AG04449 (cell line): ENCODE measurements at regions not wholly inside any gene's neighbourhood (a gene's known extent, or its start where the extent isn't known, plus 50 kb on each side); places are given as distances from the start of the nearest gene placed in this dataset.

Experiments used
- CTCF ChIA-PET: fragments of 350-600 bp; formaldehyde crosslinking; extraction: SDS; loops from one replicate; lab custom pipeline; 2021; ENCODE audit warnings: antibody characterized with exemption; lab: Yijun Ruan, JAX
- POLR2A ChIA-PET: fragments of 400-600, 350-600 bp; formaldehyde crosslinking; extraction: SDS; loops from one replicate; lab custom pipeline; 2020; ENCODE audit warnings: antibody characterized with exemption, inconsistent platforms; lab: Yijun Ruan, JAX
- DNase-seq: peaks from one replicate; pipeline ENCODE4 v3.0.0-alpha.2; 2010; ENCODE audit warnings: low read depth, low spot score
- H3K4me3 ChIP-seq: 2 replicates; pipeline ENCODE4 v1.5.1; 2011; ENCODE audit warnings: low read depth, mild to moderate bottlenecking, control low read depth, low read length
- CTCF ChIP-seq: IDR thresholded peaks from one replicate; pipeline ENCODE4 v1.5.1; 2011; ENCODE audit warnings: mild to moderate bottlenecking, moderate library complexity, low read length, control low read depth, inconsistent platforms; ENCODE audit not compliant: insufficient read depth; ENCODE audit errors: missing control alignments

DNA sequence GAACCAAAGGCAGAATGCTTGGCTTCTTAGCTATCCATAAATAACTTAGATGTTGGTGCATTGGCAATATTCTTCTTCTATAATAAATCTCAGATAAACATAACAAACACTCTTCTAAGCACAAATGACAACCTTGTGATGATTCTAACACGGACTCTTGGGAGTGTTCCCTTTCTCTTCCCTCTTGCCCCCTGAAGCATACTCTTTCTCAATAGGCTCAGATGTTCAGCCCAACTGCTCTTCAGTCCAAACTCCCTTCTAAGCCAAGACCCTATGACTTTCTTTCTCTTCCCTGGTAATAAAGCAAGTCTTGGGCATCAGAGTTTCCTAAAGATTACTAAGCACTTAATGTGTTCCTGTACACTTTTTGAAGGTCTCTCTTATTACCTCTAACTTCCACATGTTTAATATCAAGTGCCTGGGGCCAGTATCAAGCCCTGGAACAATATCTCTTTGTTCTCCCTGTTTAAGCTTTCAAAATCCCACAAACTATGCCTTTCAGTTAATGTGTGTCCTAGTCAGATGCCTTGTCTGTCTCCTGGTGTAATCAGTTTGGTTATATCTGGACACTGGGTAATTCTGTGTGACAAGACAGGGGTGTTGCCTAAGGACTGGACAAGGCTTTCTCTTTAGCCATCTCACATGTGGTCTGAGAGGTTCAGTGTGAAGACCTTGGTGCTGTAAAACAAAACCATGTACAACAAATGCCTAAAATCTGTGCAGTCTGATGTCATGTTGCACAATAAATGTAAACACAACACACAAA is 92.9 kb upstream of the IVNS1ABP start:
- ChIA-PET POLR2A (no interaction called here), CTCF (interaction anchor here (0.7 to 1.3 kb wide), 2 partner anchors 27 to 260 kb away, joined by 3 read pairs; no protein-coding TSS in a partner anchor)
- no peak overlapping the region for H3K4me3 ChIP-seq
- DNase-seq: no peak
- no peak for TF ChIP-seq CTCF

DNA sequence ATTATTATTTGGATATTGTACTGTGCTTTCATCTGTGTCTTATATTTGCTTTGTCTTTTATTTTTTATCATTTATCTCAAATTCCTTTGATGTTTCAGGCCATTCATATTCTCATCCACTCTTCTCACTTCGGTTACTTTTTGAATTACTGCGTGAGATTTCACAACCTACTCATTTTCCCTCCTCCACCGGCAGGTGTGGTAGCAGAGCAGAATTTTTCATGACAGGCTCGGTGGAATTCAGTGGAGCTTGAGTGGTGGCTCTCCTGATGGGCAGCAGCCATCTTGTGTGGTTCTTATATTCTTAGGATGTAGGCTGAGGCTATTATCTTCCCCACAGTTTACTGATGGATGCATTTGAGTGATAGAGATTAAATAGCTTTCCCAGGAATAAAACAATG is 92.3 kb upstream of the IVNS1ABP start:
- H3K4me3 ChIP-seq: no peak overlapping the region
- ChIA-PET CTCF (interaction anchor here (0.7 to 1.3 kb wide), 2 partner anchors 27 to 261 kb away, joined by 3 read pairs; no protein-coding TSS in a partner anchor), POLR2A (no interaction called here)
- no peak for DNase-seq
- no peak for TF ChIP-seq CTCF

- no peak for TF ChIP-seq CTCF
- no peak for DNase-seq
- CTCF ChIA-PET: interaction anchor here (1.3 kb wide), 1 partner anchor 28 kb away, joined by 3 read pairs; no protein-coding TSS in a partner anchor
- no peak overlapping the region for H3K4me3 ChIP-seq
- POLR2A ChIA-PET: no interaction called here
Observed at GRCh38 chr1:185408700-185409270, 91.7 kb upstream of the IVNS1ABP start.

GRCh38 chr1:185406691-185407009 is 89.6 kb upstream of the IVNS1ABP start:
- ChIA-PET POLR2A (no interaction called here), CTCF (no interaction called here)
- H3K4me3 ChIP-seq: no peak overlapping the region
- no peak for TF ChIP-seq CTCF
- no peak for DNase-seq

GRCh38 chr1:185406006-185406690 is 89.1 kb upstream of the IVNS1ABP start:
- TF ChIP-seq CTCF: no peak
- ChIA-PET POLR2A (no interaction called here), CTCF (no interaction called here)
- DNase-seq: no peak
- H3K4me3 ChIP-seq: no peak overlapping the region
